K562 (cell line): ENCODE measurements at regions not wholly inside any gene's neighbourhood (a gene's known extent, or its start where the extent isn't known, plus 50 kb on each side); places are given as distances from the start of the nearest gene placed in this dataset.

ENCODE experiments used
- ATAC-seq: fragments of 200-7000 bp; cut with Tn5 transposase; 3 replicates; pipeline ENCODE4 v1.9.1; 2020; ENCODE audit warnings: moderate library complexity
- BruUV-seq: library from RNA; stranded (reverse); fragments of 400-500 nt; replicated peaks from 2 replicates; lab custom pipeline; 2021; lab: Mats Ljungman, UMichigan
- CTCF ChIA-PET: fragments of 300-600 bp; formaldehyde crosslinking; extraction: SDS; loops from one replicate; lab custom pipeline; 2021; ENCODE audit warnings: low intra/inter-chr PET ratio; lab: Yijun Ruan, JAX
- POLR2A ChIA-PET: fragments of 300-600, 350-650 bp; sonication (Branson Sonifier 250); formaldehyde crosslinking; extraction: SDS; loops from one replicate; lab custom pipeline; 2021; ENCODE audit warnings: antibody characterized with exemption, inconsistent platforms; lab: Yijun Ruan, JAX
- DNase-seq, 4 experiments: peaks; one replicate each; pipeline versions ENCODE4 v3.0.0 to v3.0.0-alpha.2; 2011 to 2018; ENCODE audit warnings: low spot score in 3 of 4, mixed read lengths in 3 of 4; ENCODE audit errors: extremely low read depth in 1 of 4
- FAIRE-seq: peaks from 2 replicates; lab custom pipeline; 2011; peaks lifted over from hg19 to GRCh38; lab: Jason Lieb, UNC
- H2AFZ ChIP-seq: 2 replicates; pipeline ENCODE4 v1.6.0; 2011; ENCODE audit warnings: low read depth, low read length, control low read depth, inconsistent platforms
- H3K27ac ChIP-seq: fragments of 200-600 bp; 3 replicates; pipeline ENCODE4 v1.8.0; 2011; ENCODE audit warnings: low read depth, mild to moderate bottlenecking, control low read depth, inconsistent platforms, low read length, moderate library complexity, mixed read lengths; ENCODE audit errors: extremely low read depth
- H3K27me3 ChIP-seq, 2 experiments: fragments of 300-600 bp in 1 of 2; 2 replicates in 1 of 2; 3 replicates in 1 of 2; pipeline versions ENCODE4 v1.6.0 to v1.8.0; 2011; ENCODE audit warnings: inconsistent platforms in 2 of 2, low read length in 2 of 2, mild to moderate bottlenecking in 1 of 2, mixed read lengths in 1 of 2, moderate library complexity in 1 of 2; ENCODE audit not compliant: control insufficient read depth in 2 of 2, insufficient read depth in 2 of 2
- H3K36me3 ChIP-seq: fragments of 300-600 bp; 3 replicates; pipeline ENCODE4 v1.8.0; 2011; ENCODE audit warnings: mild to moderate bottlenecking, low read length, inconsistent platforms; ENCODE audit not compliant: control insufficient read depth, insufficient read depth
- H3K4me1 ChIP-seq, 2 experiments: fragments of 200-600 bp in 1 of 2; replicated peaks in 1 of 2; 2 replicates in 1 of 2; 3 replicates in 1 of 2; pipeline versions ENCODE4 v1.5.1 to v1.8.0; 2011; ENCODE audit warnings: inconsistent platforms in 2 of 2, low read length in 2 of 2, mild to moderate bottlenecking in 1 of 2, mixed read lengths in 1 of 2, moderate library complexity in 1 of 2; ENCODE audit not compliant: control insufficient read depth in 2 of 2, insufficient read depth in 2 of 2
- H3K4me2 ChIP-seq: 2 replicates; pipeline ENCODE4 v1.6.1; 2011; ENCODE audit warnings: low read length, control low read depth, inconsistent platforms, mixed read lengths; ENCODE audit not compliant: insufficient read depth
- H3K4me3 ChIP-seq: fragments of 200-600 bp; sonication (generic), shearing (Covaris generic); 2 replicates; pipeline ENCODE4 v1.5.1; 2016; ENCODE audit warnings: control low read depth, inconsistent platforms
- H3K79me2 ChIP-seq: fragments of 200-600 bp; 3 replicates; pipeline ENCODE4 v1.8.0; 2011; ENCODE audit warnings: low read length, inconsistent platforms; ENCODE audit not compliant: control insufficient read depth, insufficient read depth
- H3K9ac ChIP-seq, 2 experiments: 2 replicates each; pipeline versions ENCODE4 v1.6.0 to v1.6.1; 2011; ENCODE audit warnings: low read depth in 2 of 2, low read length in 2 of 2, control low read depth in 1 of 2, inconsistent platforms in 1 of 2, mild to moderate bottlenecking in 1 of 2, mixed read lengths in 1 of 2; ENCODE audit not compliant: insufficient read depth in 1 of 2
- H3K9me1 ChIP-seq: one replicate; pipeline ENCODE4 v1.6.0; 2011; ENCODE audit warnings: inconsistent platforms, mild to moderate bottlenecking, low read length, moderate library complexity; ENCODE audit not compliant: control insufficient read depth, insufficient read depth
- H3K9me3 ChIP-seq: replicated peaks from 2 replicates; pipeline ENCODE4 v1.5.1; 2011; ENCODE audit warnings: low read depth, low read length, inconsistent platforms; ENCODE audit not compliant: control insufficient read depth, insufficient read depth
- H4K20me1 ChIP-seq: replicated peaks from 2 replicates; pipeline ENCODE4 v1.6.1; 2011; ENCODE audit warnings: low read length, inconsistent platforms, mixed read lengths; ENCODE audit not compliant: control insufficient read depth, insufficient read depth
- ARID2 ChIP-seq: fragments of 450-650 bp; IDR thresholded peaks from 2 replicates; pipeline ENCODE4 v1.6.1; 2017; ENCODE audit warnings: antibody characterized with exemption, mild to moderate bottlenecking
- CC2D1A ChIP-seq: fragments of 450-650 bp; IDR thresholded peaks from 2 replicates; pipeline ENCODE4 v1.6.1; 2017; ENCODE audit warnings: mild to moderate bottlenecking
- CHD1 ChIP-seq: fragments of 200-600 bp; sonication (generic); IDR thresholded peaks from one replicate; pipeline ENCODE4 v1.6.1; 2012; ENCODE audit warnings: mild to moderate bottlenecking, moderate library complexity, low read length, inconsistent platforms
- FOXK2 ChIP-seq, 2 experiments: fragments of 450-650 bp; IDR thresholded peaks in 1 of 2; conservative IDR thresholded peaks in 1 of 2; 2 replicates each; pipeline ENCODE4 v1.6.1; 2016; ENCODE audit warnings: low read depth in 2 of 2, mild to moderate bottlenecking in 1 of 2
- HMG20B ChIP-seq: fragments of 250-450 bp; sonication (Bioruptor Pico); IDR thresholded peaks from 2 replicates; pipeline ENCODE4 v1.5.0; 2021; ENCODE audit warnings: mild to moderate bottlenecking
- KLF10 ChIP-seq: fragments of 250-450 bp; sonication (Bioruptor Pico); IDR thresholded peaks from 2 replicates; pipeline ENCODE4 v1.6.1; 2021; ENCODE audit warnings: matching md5 sums
- MTA2 ChIP-seq: fragments of 450-650 bp; IDR thresholded peaks from 2 replicates; pipeline ENCODE4 v1.6.1; 2016; ENCODE audit warnings: low read depth
- RBM17 ChIP-seq: fragments of 200-400 bp; formaldehyde crosslinking; IDR thresholded peaks from 2 replicates; pipeline ENCODE4 v1.6.1; 2017; ENCODE audit warnings: low read depth, mild to moderate bottlenecking, low read length, borderline replicate concordance
- RBM34 ChIP-seq: fragments of 200-400 bp; formaldehyde crosslinking; IDR thresholded peaks from 2 replicates; pipeline ENCODE4 v1.6.1; 2018; ENCODE audit warnings: low read length, borderline replicate concordance; ENCODE audit not compliant: insufficient read depth
- SRSF3 ChIP-seq: fragments of 200-400 bp; formaldehyde crosslinking; IDR thresholded peaks from 2 replicates; pipeline ENCODE4 v1.6.1; 2016; ENCODE audit warnings: mild to moderate bottlenecking, low read length, moderate library complexity; ENCODE audit not compliant: insufficient read depth
- THAP12 ChIP-seq: fragments of 250-450 bp; sonication (Bioruptor Pico); IDR thresholded peaks from 2 replicates; pipeline ENCODE4 v1.9.0; 2021; ENCODE audit warnings: mild to moderate bottlenecking, inconsistent platforms
- TSHZ1 ChIP-seq: fragments of 250-450 bp; sonication (Bioruptor Pico); IDR thresholded peaks from 2 replicates; pipeline ENCODE4 v1.4.0; 2020; ENCODE audit warnings: mild to moderate bottlenecking, moderate library complexity
- ZBTB33 ChIP-seq: sonication (generic); formaldehyde crosslinking; IDR thresholded peaks from 2 replicates; pipeline ENCODE4 v1.8.1; 2023; ENCODE audit warnings: mild to moderate bottlenecking, missing genetic modification reagents
- ZNF436 ChIP-seq: fragments of 250-450, 450-650 bp; sonication (Bioruptor Pico); formaldehyde crosslinking; IDR thresholded peaks from 2 replicates; pipeline ENCODE4 v1.7.0; 2020; ENCODE audit warnings: mild to moderate bottlenecking
- ZNF740 ChIP-seq, 3 experiments: fragments of 200-800 bp in 1 of 3; sonication (Bioruptor generic) in 1 of 3; sonication (generic) in 1 of 3; formaldehyde crosslinking in 1 of 3; IDR thresholded peaks; 2 replicates each; pipeline versions ENCODE4 v1.6.1 to v1.8.0; 2016 to 2022; ENCODE audit warnings: mild to moderate bottlenecking in 2 of 3, missing compliant biosample characterization in 2 of 3, missing genetic modification characterization in 2 of 3, missing genetic modification reagents in 1 of 3
- WGBS: fragments of 100-300 bp; shearing (Covaris generic); methylation state at CpG from one replicate; pipeline ENCODE4 v1.1.6; 2016; ENCODE audit warnings: low coverage, mixed read lengths; ENCODE audit not compliant: insufficient coverage; ENCODE audit errors: missing lambda C conversion rate; 5-methylcytosine and 5-hydroxymethylcytosine counted together
- in situ Hi-C: fragments of 300-500 bp; cut with MboI; formaldehyde crosslinking; loops from 4 replicates; pipeline ENCODE4 v1.15.0; 2018; ENCODE audit warnings: inconsistent platforms, mixed read lengths
- intact Hi-C: fragments of 100-400 bp; cut with micrococcal nuclease; formaldehyde crosslinking; loops from 2 replicates; pipeline ENCODE4 v1.14.2; 2022

GRCh38 chr15:31660816-31661215, 334.2 kb downstream of the KLF13 start:
- no peak overlapping the region for H2AFZ ChIP-seq
- H3K4me3 ChIP-seq: no peak overlapping the region
- POLR2A ChIA-PET: no interaction called here
- no peaks in the 10 kb centered on the region for H3K4me1 ChIP-seq
- H3K27ac ChIP-seq: no peak overlapping the region
- H3K36me3 ChIP-seq: no peaks in the 10 kb centered on the region
- in situ Hi-C loops (no loop called here), intact Hi-C loops (no loop called here)
- no peak overlapping the region for H3K9ac ChIP-seq
- H3K79me2 ChIP-seq: no peaks in the 10 kb centered on the region
- ATAC-seq (no peak), FAIRE-seq (no peak), DNase-seq (no peak)
- WGBS: 0% methylated on average over 3 of the region's 4 CpGs
- BruUV-seq: no TSS peak
- no peaks in the 10 kb centered on the region for H4K20me1 ChIP-seq
- no peaks in the 10 kb centered on the region for H3K27me3 ChIP-seq
- no peaks in the 10 kb centered on the region for H3K9me3 ChIP-seq
- no peak overlapping the region for H3K4me2 ChIP-seq
- CTCF ChIA-PET: no interaction called here
- no peaks in the 10 kb centered on the region for H3K9me1 ChIP-seq
- TF ChIP-seq ZNF740 (CRISPR knock-in tag; IDR thresholded peaks at IDR 0.05) (no peak), ZNF740 (tag; IDR thresholded peaks at IDR 0.05) (no peak), ZNF436 (CRISPR knock-in tag) (no peak), FOXK2 (conservative IDR thresholded peaks at IDR 0.05 in 1 of 2, IDR thresholded peaks at IDR 0.05 in 1 of 2; ENCODE audit: low read depth in 2 of 2) (no peak), RBM34 (no peak), HMG20B (CRISPR knock-in tag) (no peak), SRSF3 (no peak), TSHZ1 (no peak), ARID2 (no peak), ZBTB33 (CRISPR knock-in tag) (no peak), CC2D1A (no peak), CHD1 (no peak), KLF10 (no peak), RBM17 (no peak), THAP12 (CRISPR knock-in tag) (no peak), MTA2 (no peak)
